Stomach (tissue), 8 donors: ENCODE measurements at regions not wholly inside any gene's neighbourhood (a gene's known extent, or its start where the extent isn't known, plus 50 kb on each side); places are given as distances from the start of the nearest gene placed in this dataset.

Source experiments
- DNase-seq, 2 donors: peaks; one replicate each; pipeline versions ENCODE4 v3.0.0 to v3.0.0-alpha.2; 2013 to 2019
- H3K27ac ChIP-seq, 5 donors: fragments of 200-600 bp in 4 of 5; sonication (generic) in 4 of 5; one replicate each; pipeline ENCODE4 v1.5.1; 2013 to 2019; ENCODE audit warnings: mild to moderate bottlenecking in 1 of 5, moderate library complexity in 1 of 5
- H3K27me3 ChIP-seq, 3 donors: fragments of 200-600 bp; sonication (generic); one replicate each; pipeline ENCODE4 v1.5.1; 2017 to 2019; ENCODE audit warnings: mixed run types in 1 of 3
- H3K36me3 ChIP-seq, 4 donors: fragments of 200-600 bp; sonication (generic); 1 replicate in 3 of 4; 2 replicates in 1 of 4; pipeline ENCODE4 v1.5.1; 2016 to 2019
- H3K4me1 ChIP-seq, 4 donors: fragments of 200-600 bp; sonication (generic); one replicate each; pipeline ENCODE4 v1.5.1; 2016 to 2019
- H3K4me3 ChIP-seq, 4 donors: fragments of 200-600 bp; sonication (generic) in 3 of 4; one replicate each; pipeline ENCODE4 v1.5.1; 2016 to 2019; ENCODE audit warnings: mild to moderate bottlenecking in 1 of 4
- H3K9me3 ChIP-seq, 4 donors: fragments of 200-600 bp; sonication (generic); one replicate each; pipeline ENCODE4 v1.5.1; 2016 to 2019
- CTCF ChIP-seq, 7 experiments: fragments of 450-650 bp in 4 of 7; fragments of 200-600 bp in 3 of 7; sonication (generic) in 3 of 7; IDR thresholded peaks; one replicate each; pipeline ENCODE4 v1.5.1; 2016 to 2019; ENCODE audit warnings: antibody characterized with exemption in 7 of 7, control low read depth in 2 of 7, mild to moderate bottlenecking in 1 of 7
- EP300 ChIP-seq: sonication (generic); formaldehyde crosslinking; IDR thresholded peaks from one replicate; pipeline ENCODE4 v1.6.1; 2017; ENCODE audit warnings: antibody characterized with exemption
- POLR2A ChIP-seq, 4 donors: fragments of 450-650 bp; IDR thresholded peaks; one replicate each; pipeline ENCODE4 v1.6.1; 2016; ENCODE audit warnings: antibody characterized with exemption in 4 of 4, control low read depth in 2 of 4, mild to moderate bottlenecking in 1 of 4, moderate library complexity in 1 of 4
- POLR2AphosphoS5 ChIP-seq, 3 donors: sonication (generic); formaldehyde crosslinking; IDR thresholded peaks; one replicate each; pipeline ENCODE4 v1.6.1; 2016; ENCODE audit warnings: antibody characterized with exemption in 3 of 3
- WGBS, 5 donors: extraction: QIAGEN DNeasy Blood & Tissue Kit in 3 of 5; methylation state at CpG; one replicate each; pipeline versions ENCODE4 v1.1.5 to v1.1.7; 2013 to 2018; 5-methylcytosine and 5-hydroxymethylcytosine counted together
- intact Hi-C: fragments of 100-400 bp; cut with DNase I; formaldehyde crosslinking; loops from one replicate; pipeline ENCODE4 v1.15.1; 2023; ENCODE audit warnings: low total_unique reads
- donor health status: healthy with polysubstance abuse.
- donor health status: Bipolar disorder and iron deficiency.
- donor health status: healthy.

- no peaks in the 10 kb centered on the region for H3K27me3 ChIP-seq
- H3K9me3 ChIP-seq = peaks cover 0 to 4% (median 0%) of the 10 kb centered on the region in 4 donors
- TF ChIP-seq CTCF (IDR thresholded peaks at IDR 0.05) (no peak), EP300 (no peak), POLR2A (IDR thresholded peaks at IDR 0.05) (no peak), POLR2AphosphoS5 (IDR thresholded peaks at IDR 0.05) (no peak)
- no peak overlapping the region for H3K4me3 ChIP-seq
- intact Hi-C loops = no loop called here
- WGBS, 5 donors = 47 to 73% (median 60%) methylated on average over 2 of the region's 2 CpGs
- H3K4me1 ChIP-seq = no peaks in the 10 kb centered on the region
- H3K36me3 ChIP-seq = no peaks in the 10 kb centered on the region
- peak in 1 of 2 donors; percentile 9 for DNase-seq
- no peak overlapping the region for H3K27ac ChIP-seq
These were observed 291.2 kb upstream of the RBMS3 start for GRCh38 chr3:28989646-28990089.

GRCh38 chr3:28994161-28994905 lies 286.5 kb upstream of the RBMS3 start:
- intact Hi-C loops = no loop called here
- TF ChIP-seq POLR2AphosphoS5 (IDR thresholded peaks at IDR 0.05) (no peak), CTCF (IDR thresholded peaks at IDR 0.05) (no peak), EP300 (no peak), POLR2A (IDR thresholded peaks at IDR 0.05) (no peak)
- H3K27me3 ChIP-seq = no peaks in the 10 kb centered on the region
- no peak overlapping the region for H3K4me3 ChIP-seq
- no peaks in the 10 kb centered on the region for H3K4me1 ChIP-seq
- H3K27ac ChIP-seq = no peak overlapping the region
- no peaks in the 10 kb centered on the region for H3K36me3 ChIP-seq
- 73 to 84% (median 77%) methylated on average over 6 of the region's 6 CpGs for WGBS, 5 donors
- no peak for DNase-seq
- H3K9me3 ChIP-seq = no peaks in the 10 kb centered on the region

GRCh38 chr3:29004885-29005599 lies 275.8 kb upstream of the RBMS3 start:
- Histone ChIP-seq H3K4me3 (no peak overlapping the region), H3K27ac (no peak overlapping the region), H3K4me1 (no peaks in the 10 kb centered on the region), H3K9me3 (no peaks in the 10 kb centered on the region), H3K27me3 (no peaks in the 10 kb centered on the region), H3K36me3 (no peaks in the 10 kb centered on the region)
- intact Hi-C loops = no loop called here
- DNase-seq = no peak
- TF ChIP-seq POLR2A (IDR thresholded peaks at IDR 0.05) = no peak
- 83 to 93% (median 88%) methylated on average over 4 of the region's 4 CpGs for WGBS, 5 donors

GRCh38 chr3:29005862-29006261 lies 275.0 kb upstream of the RBMS3 start:
- Histone ChIP-seq H3K4me3 (no peak overlapping the region), H3K9me3 (no peaks in the 10 kb centered on the region), H3K36me3 (no peaks in the 10 kb centered on the region), H3K27ac (no peak overlapping the region), H3K4me1 (no peaks in the 10 kb centered on the region), H3K27me3 (no peaks in the 10 kb centered on the region)
- DNase-seq = no peak
- TF ChIP-seq CTCF (IDR thresholded peaks at IDR 0.05) (no peak), POLR2AphosphoS5 (IDR thresholded peaks at IDR 0.05) (no peak), EP300 (no peak), POLR2A (IDR thresholded peaks at IDR 0.05) (no peak)
- intact Hi-C loops = no loop called here

GRCh38 chr3:29011441-29011840 lies 269.4 kb upstream of the RBMS3 start:
- WGBS, 5 donors = 71 to 88% (median 85%) methylated on average over 2 of the region's 2 CpGs
- intact Hi-C loops = no loop called here
- DNase-seq = no peak

More at GRCh38 chr3:29011441-29011840, 269.4 kb upstream of the RBMS3 start:
- no peaks in the 10 kb centered on the region for H3K27me3 ChIP-seq
- TF ChIP-seq EP300 = no peak
- TF ChIP-seq POLR2AphosphoS5 (IDR thresholded peaks at IDR 0.05) = no peak
- TF ChIP-seq CTCF (IDR thresholded peaks at IDR 0.05) = no peak
- TF ChIP-seq POLR2A (IDR thresholded peaks at IDR 0.05) = no peak
- no peak overlapping the region for H3K4me3 ChIP-seq
- H3K27ac ChIP-seq = no peak overlapping the region
- no peaks in the 10 kb centered on the region for H3K36me3 ChIP-seq
- H3K9me3 ChIP-seq = no peaks in the 10 kb centered on the region
- no peaks in the 10 kb centered on the region for H3K4me1 ChIP-seq
